K562 (cell line): ENCODE measurements at regions not wholly inside any gene's neighbourhood (a gene's known extent, or its start where the extent isn't known, plus 50 kb on each side); places are given as distances from the start of the nearest gene placed in this dataset.

ENCODE experiments used
- AFF4 ChIP-seq: sonication (generic); formaldehyde crosslinking; IDR thresholded peaks from 2 replicates; pipeline ENCODE4 v1.8.0; 2023; ENCODE audit warnings: mild to moderate bottlenecking, missing genetic modification reagents
- ATF3 ChIP-seq, 2 experiments: fragments of 450-650 bp in 1 of 2; sonication (generic) in 1 of 2; formaldehyde crosslinking in 1 of 2; IDR thresholded peaks in 1 of 2; conservative IDR thresholded peaks in 1 of 2; 2 replicates each; pipeline versions ENCODE4 v1.6.1 to v1.8.1; 2016 to 2023; ENCODE audit warnings: mild to moderate bottlenecking in 2 of 2, moderate library complexity in 2 of 2, inconsistent platforms in 1 of 2, missing genetic modification reagents in 1 of 2
- C11orf30 ChIP-seq: fragments of 450-650 bp; IDR thresholded peaks from 2 replicates; pipeline ENCODE4 v1.6.1; 2016; ENCODE audit warnings: low read depth, mild to moderate bottlenecking
- CBX1 ChIP-seq: sonication (generic); IDR thresholded peaks from 2 replicates; pipeline ENCODE4 v1.6.1; 2016; ENCODE audit warnings: antibody characterized with exemption, low read depth, mild to moderate bottlenecking
- ESRRB ChIP-seq: fragments of 250-450 bp; sonication (Bioruptor Pico); IDR thresholded peaks from 2 replicates; pipeline ENCODE4 v1.5.0; 2020; ENCODE audit warnings: mild to moderate bottlenecking, moderate library complexity, borderline replicate concordance
- PKNOX1 ChIP-seq: fragments of 450-650 bp; IDR thresholded peaks from 2 replicates; pipeline ENCODE4 v1.6.1; 2016
- RREB1 ChIP-seq: fragments of 250-450 bp; sonication (Bioruptor Pico); IDR thresholded peaks from 2 replicates; pipeline ENCODE4 v1.4.0; 2020
- SMC3 ChIP-seq: conservative IDR thresholded peaks from 2 replicates; pipeline ENCODE4 v1.6.1; 2011; ENCODE audit warnings: low read depth, low read length, improper control_type of control experiment; ENCODE audit not compliant: insufficient read depth
- TSC22D4 ChIP-seq: fragments of 450-650 bp; IDR thresholded peaks from 2 replicates; pipeline ENCODE4 v1.6.1; 2016; ENCODE audit warnings: missing genetic modification characterization, missing biosample characterization, control low read depth
- ZNF592 ChIP-seq: fragments of 450-650 bp; IDR thresholded peaks from 2 replicates; pipeline ENCODE4 v1.6.1; 2017; ENCODE audit warnings: antibody characterized with exemption, mild to moderate bottlenecking

- no peak for TF ChIP-seq AFF4 (CRISPR knock-in tag)
- no peak for TF ChIP-seq SMC3
- TF ChIP-seq ATF3 (IDR thresholded peaks at IDR 0.05), result peak; percentile 96
- TF ChIP-seq ATF3 (CRISPR knock-in tag; conservative IDR thresholded peaks at IDR 0.05), result no peak
- peak; percentile 98 for TF ChIP-seq C11orf30
- no peak for TF ChIP-seq CBX1
- TF ChIP-seq RREB1 (CRISPR knock-in tag), result no peak
- TF ChIP-seq PKNOX1, result peak; percentile 73
- TF ChIP-seq ESRRB, result no peak
- TF ChIP-seq TSC22D4 (tag), result no peak
- no peak for TF ChIP-seq ZNF592
Observed at GRCh38 chr6:105892577-105893262, 193.4 kb upstream of the PRDM1 start (continued).
